ENCODE measurements at regions not wholly inside any gene's neighbourhood (a gene's known extent, or its start where the extent isn't known, plus 50 kb on each side); places are given as distances from the start of the nearest gene placed in this dataset.
A peak's percentile ranks its signal among the peaks of the same experiment; 100 is the strongest.

DNA sequence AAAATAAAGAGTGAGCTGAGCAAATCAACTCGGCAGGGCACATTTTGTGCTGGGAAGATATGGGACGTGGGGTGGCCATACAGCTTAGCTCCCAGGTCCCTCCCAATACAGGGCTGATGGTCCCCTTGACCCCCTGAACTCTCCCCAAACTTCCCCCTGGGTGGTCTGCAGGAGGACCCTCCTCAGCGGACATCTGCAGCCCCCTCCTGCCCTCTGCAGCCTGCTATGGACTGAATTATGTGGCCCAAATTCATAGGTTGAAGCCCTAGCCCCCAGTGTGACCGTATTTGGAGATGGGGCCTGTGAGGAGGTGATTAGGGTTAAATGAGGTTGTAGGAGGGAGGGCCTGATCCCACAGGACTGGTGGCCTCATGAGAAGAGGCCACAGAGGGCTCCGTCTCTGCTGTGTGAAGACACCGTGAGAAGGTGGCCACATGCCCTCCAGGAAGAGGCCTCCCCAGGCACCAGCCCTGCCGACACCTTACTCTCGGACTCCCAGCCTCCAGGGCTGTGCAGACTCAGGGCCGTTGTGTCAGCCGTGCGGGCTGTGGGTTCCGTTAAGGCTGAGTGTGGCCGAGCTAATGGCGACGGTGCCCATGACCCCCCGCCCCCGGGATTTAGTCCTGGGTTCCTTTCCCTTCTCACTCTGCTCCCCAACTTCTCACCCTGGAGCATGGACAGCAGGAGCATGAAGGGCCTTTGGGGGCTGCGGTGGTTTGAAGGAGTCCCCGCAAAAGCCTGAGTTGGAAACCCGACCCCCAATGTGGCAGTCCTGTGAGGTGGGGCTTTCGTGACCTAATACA is 1042.8 kb downstream of the BRD1 start:
- peak; percentile 26 for DNase-seq (ENCODE audit: low spot score)
- Histone ChIP-seq H3K4me3 (no peak overlapping the region), H3K27ac (no peak overlapping the region)
- TF ChIP-seq, protein P1, sequence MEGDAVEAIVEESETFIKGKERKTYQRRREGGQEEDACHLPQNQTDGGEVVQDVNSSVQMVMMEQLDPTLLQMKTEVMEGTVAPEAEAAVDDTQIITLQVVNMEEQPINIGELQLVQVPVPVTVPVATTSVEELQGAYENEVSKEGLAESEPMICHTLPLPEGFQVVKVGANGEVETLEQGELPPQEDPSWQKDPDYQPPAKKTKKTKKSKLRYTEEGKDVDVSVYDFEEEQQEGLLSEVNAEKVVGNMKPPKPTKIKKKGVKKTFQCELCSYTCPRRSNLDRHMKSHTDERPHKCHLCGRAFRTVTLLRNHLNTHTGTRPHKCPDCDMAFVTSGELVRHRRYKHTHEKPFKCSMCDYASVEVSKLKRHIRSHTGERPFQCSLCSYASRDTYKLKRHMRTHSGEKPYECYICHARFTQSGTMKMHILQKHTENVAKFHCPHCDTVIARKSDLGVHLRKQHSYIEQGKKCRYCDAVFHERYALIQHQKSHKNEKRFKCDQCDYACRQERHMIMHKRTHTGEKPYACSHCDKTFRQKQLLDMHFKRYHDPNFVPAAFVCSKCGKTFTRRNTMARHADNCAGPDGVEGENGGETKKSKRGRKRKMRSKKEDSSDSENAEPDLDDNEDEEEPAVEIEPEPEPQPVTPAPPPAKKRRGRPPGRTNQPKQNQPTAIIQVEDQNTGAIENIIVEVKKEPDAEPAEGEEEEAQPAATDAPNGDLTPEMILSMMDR (IDR thresholded peaks at IDR 0.05): no peak

GRCh38 chr22:48783821-48784266 is 1043.8 kb downstream of the BRD1 start:
- TF ChIP-seq, protein P1 (IDR thresholded peaks at IDR 0.05): no peak
- H3K4me3 ChIP-seq: no peak overlapping the region
- no peak for DNase-seq (ENCODE audit: low spot score)
- H3K27ac ChIP-seq: no peak overlapping the region

- TF ChIP-seq, protein P1 (IDR thresholded peaks at IDR 0.05): no peak
- DNase-seq (ENCODE audit: low spot score): peak; percentile 41
- H3K4me3 ChIP-seq: no peak overlapping the region
These were observed 1044.7 kb downstream of the BRD1 start for GRCh38 chr22:48782811-48783511.

GRCh38 chr22:48782326-48782725 is 1045.3 kb downstream of the BRD1 start:
- no peak overlapping the region for H3K4me3 ChIP-seq
- TF ChIP-seq, protein P1 (IDR thresholded peaks at IDR 0.05): no peak
- no peak overlapping the region for H3K27ac ChIP-seq
- DNase-seq (ENCODE audit: low spot score): no peak

More at GRCh38 chr22:48782811-48783511, 1044.7 kb downstream of the BRD1 start:
- H3K27ac ChIP-seq: no peak overlapping the region

- Histone ChIP-seq H3K27ac (no peak overlapping the region), H3K4me3 (no peak overlapping the region)
- TF ChIP-seq, protein P1 (IDR thresholded peaks at IDR 0.05): no peak
- no peak for DNase-seq (ENCODE audit: low spot score)
These were observed 1045.8 kb downstream of the BRD1 start for GRCh38 chr22:48781868-48782267.

- TF ChIP-seq, protein P1 (IDR thresholded peaks at IDR 0.05): no peak
- no peak overlapping the region for H3K27ac ChIP-seq
- H3K4me3 ChIP-seq: no peak overlapping the region
- peak; percentile 26 for DNase-seq (ENCODE audit: low spot score)
These were observed 1046.3 kb downstream of the BRD1 start for GRCh38 chr22:48781391-48781790.
